Lung (tissue), 11 donors: ENCODE measurements at regions not wholly inside any gene's neighbourhood (a gene's known extent, or its start where the extent isn't known, plus 50 kb on each side); places are given as distances from the start of the nearest gene placed in this dataset.

Experiments used
- ATAC-seq: fragments of 200-7000 bp; cut with Tn5 transposase; one replicate; pipeline ENCODE4 v1.9.1; 2020; ENCODE audit warnings: moderate number of reproducible peaks; ENCODE audit not compliant: insufficient read depth, low FRiP score
- DNase-seq, 3 donors: peaks; one replicate each; pipeline ENCODE4 v3.0.0-alpha.2; 2013 to 2017
- H3K27ac ChIP-seq, 2 donors: one replicate each; pipeline ENCODE4 v1.5.1; 2013; ENCODE audit warnings: mild to moderate bottlenecking in 2 of 2, moderate library complexity in 2 of 2, control low read depth in 1 of 2, inconsistent platforms in 1 of 2, low read depth in 1 of 2, low read length in 1 of 2
- H3K27me3 ChIP-seq, 3 donors: one replicate each; pipeline ENCODE4 v1.5.1; 2013; ENCODE audit warnings: low read length in 2 of 3; ENCODE audit not compliant: control insufficient read depth in 3 of 3, insufficient read depth in 3 of 3
- H3K36me3 ChIP-seq, 4 donors: one replicate each; pipeline ENCODE4 v1.5.1; 2013; ENCODE audit warnings: low read length in 4 of 4, mild to moderate bottlenecking in 1 of 4, moderate library complexity in 1 of 4; ENCODE audit not compliant: control insufficient read depth in 4 of 4, insufficient read depth in 4 of 4
- H3K4me1 ChIP-seq, 5 donors: one replicate each; pipeline ENCODE4 v1.5.1; 2013; ENCODE audit warnings: low read length in 5 of 5, mild to moderate bottlenecking in 2 of 5, moderate library complexity in 1 of 5; ENCODE audit not compliant: control insufficient read depth in 5 of 5, insufficient read depth in 5 of 5
- H3K4me3 ChIP-seq: one replicate; pipeline ENCODE4 v1.5.1; 2013; ENCODE audit warnings: mild to moderate bottlenecking, control low read depth, moderate library complexity
- H3K9ac ChIP-seq, 2 donors: one replicate each; pipeline ENCODE4 v1.5.1; 2013; ENCODE audit warnings: low read length in 2 of 2, control low read depth in 1 of 2; ENCODE audit not compliant: insufficient read depth in 1 of 2
- H3K9me3 ChIP-seq, 4 donors: one replicate each; pipeline ENCODE4 v1.5.1; 2013; ENCODE audit warnings: low read length in 3 of 4, mild to moderate bottlenecking in 1 of 4, moderate library complexity in 1 of 4; ENCODE audit not compliant: control insufficient read depth in 4 of 4, insufficient read depth in 3 of 4
- CTCF ChIP-seq: IDR thresholded peaks from 2 replicates; pipeline ENCODE4 v1.5.1; 2012; ENCODE audit warnings: mild to moderate bottlenecking; ENCODE audit errors: control extremely low read depth, extremely low read depth
- WGBS, 2 donors: extraction: QIAGEN DNeasy Blood & Tissue Kit; methylation state at CpG; one replicate each; pipeline ENCODE4 v1.1.7; 2013; 5-methylcytosine and 5-hydroxymethylcytosine counted together
- donor health status: control.
- donor health status: control.
- donor health status: Bipolar disorder and iron deficiency.
- donor health status: healthy.
- donor health status: DM: yes; HTN: yes; CAD: no.

- H3K9ac ChIP-seq: no peak overlapping the region
- DNase-seq (no peak), ATAC-seq (no peak)
- WGBS, 2 donors: 77 to 87% methylated on average over 3 of the region's 3 CpGs
- no peaks in the 10 kb centered on the region for H3K4me1 ChIP-seq
- H3K4me3 ChIP-seq: no peak overlapping the region
- H3K9me3 ChIP-seq: no peaks in the 10 kb centered on the region
- H3K27ac ChIP-seq: no peak overlapping the region
- H3K27me3 ChIP-seq: no peaks in the 10 kb centered on the region
- no peaks in the 10 kb centered on the region for H3K36me3 ChIP-seq
- no peak for TF ChIP-seq CTCF
Observed at GRCh38 chr9:80957801-80958200, 731.5 kb downstream of the TLE1 start.

- Histone ChIP-seq H3K9me3 (no peaks in the 10 kb centered on the region), H3K9ac (no peak overlapping the region), H3K4me1 (no peaks in the 10 kb centered on the region), H3K36me3 (no peaks in the 10 kb centered on the region), H3K4me3 (no peak overlapping the region), H3K27me3 (no peaks in the 10 kb centered on the region), H3K27ac (no peak overlapping the region)
- TF ChIP-seq CTCF: no peak
- 63 to 89% methylated on average over 2 of the region's 2 CpGs for WGBS, 2 donors
- no peak for DNase-seq
- ATAC-seq: no peak
Observed at GRCh38 chr9:80954521-80954920, 734.8 kb downstream of the TLE1 start.

GRCh38 chr9:80952363-80952922 lies 736.9 kb downstream of the TLE1 start:
- 83 to 89% methylated on average over 5 of the region's 5 CpGs for WGBS, 2 donors

More at GRCh38 chr9:80952363-80952922, 736.9 kb downstream of the TLE1 start:
- peaks cover 0 to 2% (median 0%) of the 10 kb centered on the region in 5 donors for H3K4me1 ChIP-seq
- ATAC-seq (no peak), DNase-seq (no peak)
- H3K36me3 ChIP-seq: no peaks in the 10 kb centered on the region
- H3K9me3 ChIP-seq: no peaks in the 10 kb centered on the region
- no peaks in the 10 kb centered on the region for H3K27me3 ChIP-seq
- H3K27ac ChIP-seq: no peak overlapping the region
- no peak overlapping the region for H3K4me3 ChIP-seq
- no peak for TF ChIP-seq CTCF
- H3K9ac ChIP-seq: no peak overlapping the region
